Activated T-cell treated with anti-CD3 and anti-CD28 coated beads for 24 hours (primary cell): ENCODE measurements at regions not wholly inside any gene's neighbourhood (a gene's known extent, or its start where the extent isn't known, plus 50 kb on each side); places are given as distances from the start of the nearest gene placed in this dataset.

Experiments
- DNase-seq: peaks from one replicate; pipeline ENCODE4 v3.0.0-alpha.2; 2020; ENCODE audit warnings: low read depth

DNA sequence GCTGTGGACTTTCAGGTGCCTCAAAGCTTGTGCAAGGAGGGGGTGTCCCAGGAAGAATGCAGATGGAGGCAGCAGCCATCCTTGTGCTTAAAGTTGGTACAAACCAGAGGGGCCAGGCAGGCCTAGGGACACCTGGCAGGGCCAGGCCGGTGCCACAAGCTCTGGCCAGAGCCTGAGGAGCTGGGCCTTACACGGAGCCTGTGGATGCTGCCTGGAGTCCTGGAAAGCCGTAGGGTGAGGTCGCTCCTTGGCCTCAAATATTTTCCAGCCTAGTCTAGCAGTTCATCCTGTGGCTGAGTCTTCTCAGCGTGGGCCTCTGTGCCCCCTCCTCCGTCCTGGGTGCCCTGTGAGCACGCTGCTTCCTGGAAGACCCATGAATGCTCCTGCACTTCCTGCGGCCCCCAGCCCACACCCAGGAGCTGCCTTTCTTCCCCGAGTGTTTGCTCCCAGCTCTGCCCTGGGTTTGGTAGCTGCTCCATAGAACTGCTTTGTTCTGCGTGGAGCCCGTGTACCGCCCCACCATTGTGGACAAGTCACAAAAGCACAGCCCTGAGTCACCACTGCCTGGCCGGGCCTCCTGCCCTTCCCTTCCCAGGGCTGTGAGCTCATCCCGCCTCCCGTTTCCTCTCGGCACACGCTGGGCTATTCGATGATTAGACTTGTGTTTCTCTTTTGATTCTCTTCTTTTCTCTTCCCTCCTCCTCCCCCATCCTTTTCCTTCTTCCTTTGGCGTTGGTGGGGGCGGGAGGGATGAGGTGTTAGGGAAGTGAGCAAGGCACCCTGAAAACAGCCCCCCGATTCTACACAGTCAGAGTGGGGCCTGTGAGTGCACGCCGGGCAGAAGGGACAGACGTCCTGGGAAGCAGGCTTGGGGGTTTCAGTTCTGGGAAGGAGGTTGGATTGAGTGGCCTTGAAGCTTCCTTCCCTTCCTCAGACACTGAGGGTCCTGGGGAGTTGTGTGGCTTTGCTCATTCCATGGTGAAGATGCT, 73.2 kb upstream of the SHH start:
- no peak for DNase-seq

GRCh38 chr7:155884225-155885166, 72.2 kb upstream of the SHH start:
- DNase-seq, result no peak

GRCh38 chr7:155883491-155884224, 71.4 kb upstream of the SHH start:
- DNase-seq, result no peak

DNA sequence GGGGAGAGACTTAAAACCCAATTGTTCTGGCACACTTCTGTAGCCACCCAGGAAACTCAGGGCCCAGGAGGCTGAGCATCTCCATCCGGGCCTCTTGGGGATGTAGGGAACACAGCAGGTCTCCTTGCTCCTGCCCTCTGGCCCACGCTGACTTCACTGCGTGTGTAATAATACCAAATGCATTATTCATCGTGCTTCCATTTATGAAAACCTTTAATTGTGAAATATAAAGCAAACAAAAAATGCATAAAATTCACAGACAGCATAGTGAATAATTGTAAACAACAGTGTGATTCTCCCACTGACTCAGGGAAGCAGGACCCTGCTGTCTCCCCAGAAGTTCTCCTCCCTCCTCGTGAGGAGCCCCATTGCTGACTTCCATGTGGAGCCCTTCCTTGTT, 70.3 kb upstream of the SHH start:
- no peak for DNase-seq

DNA sequence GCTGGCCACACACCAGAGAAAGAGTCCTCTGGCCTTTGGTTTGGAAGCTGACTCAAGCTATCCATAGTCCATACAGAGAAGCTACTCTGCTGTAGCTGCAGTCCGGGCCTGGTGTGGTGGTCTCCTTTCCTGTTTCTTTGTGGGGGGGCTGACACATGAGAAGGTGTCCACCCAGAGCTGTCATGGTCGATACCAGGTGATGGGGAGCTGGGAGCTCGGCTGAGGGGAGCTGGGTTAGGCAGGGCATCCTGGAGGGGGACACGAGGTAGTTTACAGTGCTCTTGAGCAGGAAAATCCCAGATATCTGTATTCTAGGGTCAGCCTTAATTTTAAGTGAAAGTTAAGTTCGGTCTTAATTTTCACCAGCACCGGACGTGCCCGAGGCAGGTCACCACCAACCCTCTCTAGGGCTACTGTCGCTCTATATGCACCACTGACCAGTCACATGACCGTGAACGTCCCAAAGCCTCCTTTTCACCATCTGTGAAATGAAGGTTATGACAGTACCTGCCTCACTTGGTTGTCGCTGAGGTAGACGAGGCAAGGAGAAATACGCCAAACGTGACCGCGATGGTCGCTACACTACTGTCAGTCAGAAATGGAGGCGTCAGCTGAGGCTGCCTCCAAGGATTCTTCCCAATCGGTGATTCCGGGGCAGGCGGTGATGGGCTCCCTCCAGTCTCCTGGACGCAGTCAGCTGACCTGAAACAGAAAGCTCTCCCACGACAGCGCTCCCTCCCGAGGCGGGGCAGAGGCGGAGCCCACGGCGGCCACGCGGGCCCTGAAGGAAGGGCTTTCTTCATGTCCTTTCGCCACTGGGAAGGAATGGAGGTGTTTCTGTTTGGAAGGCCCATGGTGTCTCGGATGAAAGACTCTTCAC, 69.4 kb upstream of the SHH start:
- DNase-seq, result no peak

- no peak for DNase-seq
Observed at GRCh38 chr7:155880721-155881120, 68.5 kb upstream of the SHH start.

- no peak for DNase-seq
Observed at GRCh38 chr7:155879592-155879991, 67.3 kb upstream of the SHH start.

DNA sequence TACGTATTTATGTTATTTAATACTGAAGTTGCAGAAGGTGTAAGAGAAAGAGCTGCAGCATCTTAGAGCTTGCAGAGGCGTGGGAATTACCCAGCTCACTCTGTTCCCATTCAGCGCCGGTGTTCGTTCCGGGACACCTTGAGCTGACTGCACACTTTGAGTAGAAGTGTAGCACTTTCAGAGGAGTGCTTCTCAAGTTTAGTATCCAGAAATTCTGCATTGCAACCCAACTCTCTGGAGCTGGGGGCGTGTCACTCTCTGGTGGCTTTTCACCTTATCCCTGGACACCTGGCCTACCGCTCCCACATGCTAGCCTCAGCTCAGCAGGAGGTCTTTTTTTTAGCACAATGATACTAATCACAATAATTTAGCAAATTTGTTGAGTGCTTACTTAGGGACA, 66.4 kb upstream of the SHH start:
- no peak for DNase-seq

DNA sequence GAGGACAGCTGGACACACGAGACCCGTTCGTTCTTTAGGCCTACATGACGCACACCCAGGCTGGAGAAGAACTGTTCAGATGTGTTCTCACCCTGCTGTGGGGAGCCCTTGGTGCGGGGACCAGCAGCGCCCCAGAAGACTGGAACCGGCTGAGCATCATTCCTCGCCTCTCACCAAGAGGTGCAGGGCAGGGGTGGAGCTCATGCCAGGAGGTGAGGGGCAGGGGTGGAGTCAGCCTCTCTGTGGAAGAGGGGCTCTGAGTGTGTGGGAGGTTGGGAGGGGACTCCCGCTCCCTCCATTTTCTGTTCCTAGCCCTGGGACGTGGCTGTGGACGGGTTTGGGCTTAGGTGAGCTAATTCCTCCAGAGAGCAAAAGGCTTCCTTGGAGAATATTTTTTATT, 66.0 kb upstream of the SHH start:
- DNase-seq, result no peak

GRCh38 chr7:155877167-155877566, 64.9 kb upstream of the SHH start:
- DNase-seq, result no peak

DNA sequence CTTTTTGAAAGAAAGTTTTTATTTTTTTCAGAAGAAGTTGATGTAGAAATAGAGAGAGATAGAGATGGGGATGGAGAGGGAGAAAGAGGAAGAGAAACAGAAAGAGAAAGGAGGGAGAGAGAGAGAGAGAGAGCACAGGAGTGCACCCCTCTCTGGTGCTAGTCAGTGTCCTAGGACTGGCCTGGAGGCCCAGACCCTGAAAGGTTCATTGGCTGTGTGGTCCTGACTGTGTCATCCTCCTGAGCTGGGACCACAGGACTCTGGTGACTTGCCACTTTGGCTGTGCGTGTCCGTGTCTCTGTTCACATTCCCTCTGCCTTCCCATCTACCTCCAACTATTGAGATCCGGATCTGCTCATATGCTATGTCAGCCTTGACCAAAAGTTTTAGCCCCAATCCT, 62.1 kb upstream of the SHH start:
- DNase-seq, result no peak

GRCh38 chr7:155874010-155874409, 61.7 kb upstream of the SHH start:
- no peak for DNase-seq

DNA sequence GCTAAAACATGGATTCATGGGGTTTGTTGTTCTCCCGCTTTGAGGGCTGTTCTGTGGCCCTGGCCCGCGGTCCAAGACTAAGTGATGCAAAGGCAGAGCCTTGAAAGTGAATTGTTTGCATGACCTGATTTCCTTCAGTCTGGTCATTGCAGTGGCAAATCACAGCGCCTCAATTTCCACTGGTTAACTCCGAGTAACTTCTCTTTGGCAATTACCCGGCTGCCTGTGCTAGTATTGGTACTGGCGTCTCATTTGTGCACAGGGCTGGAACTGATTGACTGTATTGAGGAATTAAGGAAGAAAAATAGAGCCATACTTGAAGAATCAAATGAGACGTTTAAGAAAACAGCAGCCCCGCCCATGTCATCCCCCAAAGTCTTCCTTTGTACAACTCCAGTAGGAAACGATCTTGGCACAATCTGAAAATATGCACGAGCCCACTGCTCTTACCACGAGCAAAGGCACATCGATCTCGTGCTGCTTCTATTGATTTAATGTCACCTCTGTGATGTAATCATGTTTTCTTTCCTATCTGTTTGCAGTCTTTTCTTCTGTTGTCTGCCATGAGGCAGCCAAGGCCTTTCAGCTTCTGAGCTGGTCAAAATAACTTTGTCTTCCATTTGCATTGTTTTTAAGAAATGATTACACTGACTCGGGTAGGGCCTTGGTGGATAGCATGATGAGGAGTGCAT, 60.6 kb upstream of the SHH start:
- no peak for DNase-seq

DNA sequence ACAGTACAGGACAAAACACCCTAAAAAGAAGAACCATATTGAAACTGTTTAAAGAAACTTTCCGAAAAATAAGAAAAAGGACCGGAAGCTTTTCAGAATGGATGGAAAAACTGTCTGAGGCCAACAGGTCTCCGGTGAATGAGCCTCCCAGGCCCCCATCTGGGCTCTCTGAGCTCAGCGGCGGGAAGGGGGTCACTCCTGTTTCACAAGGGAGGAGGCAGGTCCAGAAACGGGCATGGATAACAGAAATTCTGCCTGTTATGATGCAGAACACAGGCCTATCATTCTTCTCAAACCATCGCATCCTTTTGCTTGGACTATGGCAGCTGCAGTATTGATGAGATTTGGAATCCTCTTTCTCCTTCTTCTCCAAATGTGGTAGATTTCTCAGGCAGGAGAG, 58.9 kb upstream of the SHH start:
- DNase-seq, result no peak

DNA sequence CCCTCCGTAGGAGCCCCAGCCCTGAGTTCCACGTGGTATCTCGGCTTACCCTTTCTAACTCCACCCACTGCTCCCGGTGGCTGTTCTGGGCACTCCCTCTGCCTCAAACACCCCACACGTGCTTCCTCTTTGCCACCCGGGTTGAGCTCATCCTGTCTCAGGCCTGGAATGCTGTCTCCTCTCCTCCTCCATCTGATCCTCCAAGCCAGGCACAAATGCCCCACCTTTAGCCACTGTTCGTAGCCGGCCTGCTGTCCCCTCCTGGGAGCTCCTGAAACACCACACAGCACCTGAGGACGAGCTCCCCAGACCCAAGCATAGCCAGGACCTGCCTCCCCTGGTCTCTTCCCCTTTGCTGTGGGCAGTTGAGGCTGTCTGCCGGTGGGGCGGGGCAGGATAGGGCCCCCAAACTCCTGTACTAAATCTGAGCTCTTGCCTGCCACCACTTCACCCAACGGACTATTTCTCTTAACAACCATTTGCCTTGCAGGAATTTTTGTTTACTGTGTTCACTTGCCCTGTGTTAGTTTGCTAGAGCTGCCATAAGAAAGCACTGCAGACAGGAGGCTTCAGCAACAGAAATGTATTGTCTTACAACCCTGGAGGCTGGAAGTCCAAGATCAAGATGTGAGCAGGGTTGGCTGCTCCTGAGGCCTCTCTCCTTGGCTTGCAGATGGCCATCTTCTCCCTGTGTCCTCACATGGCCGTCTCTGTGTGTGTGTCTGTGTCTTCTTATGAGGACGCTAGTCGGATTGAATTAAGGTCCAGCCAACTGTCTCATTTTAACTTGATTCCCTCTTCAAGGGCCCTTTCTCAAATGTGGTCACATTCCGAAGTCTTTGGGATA, 58.3 kb upstream of the SHH start:
- no peak for DNase-seq

DNA sequence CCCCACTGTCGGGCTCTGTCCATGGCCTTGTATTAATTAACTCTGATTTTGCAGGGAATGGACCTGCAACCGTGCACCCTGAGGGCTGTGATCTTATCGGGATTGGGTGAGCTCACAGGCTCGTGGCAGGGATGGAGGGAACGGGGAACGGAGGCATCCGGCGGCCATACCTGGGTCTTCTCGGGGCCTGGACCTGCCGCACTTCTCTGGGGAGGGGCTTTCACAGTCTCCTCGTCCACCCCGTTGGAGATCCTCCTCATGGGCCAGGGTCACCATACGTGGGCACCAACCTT, 57.5 kb upstream of the SHH start:
- no peak for DNase-seq

DNA sequence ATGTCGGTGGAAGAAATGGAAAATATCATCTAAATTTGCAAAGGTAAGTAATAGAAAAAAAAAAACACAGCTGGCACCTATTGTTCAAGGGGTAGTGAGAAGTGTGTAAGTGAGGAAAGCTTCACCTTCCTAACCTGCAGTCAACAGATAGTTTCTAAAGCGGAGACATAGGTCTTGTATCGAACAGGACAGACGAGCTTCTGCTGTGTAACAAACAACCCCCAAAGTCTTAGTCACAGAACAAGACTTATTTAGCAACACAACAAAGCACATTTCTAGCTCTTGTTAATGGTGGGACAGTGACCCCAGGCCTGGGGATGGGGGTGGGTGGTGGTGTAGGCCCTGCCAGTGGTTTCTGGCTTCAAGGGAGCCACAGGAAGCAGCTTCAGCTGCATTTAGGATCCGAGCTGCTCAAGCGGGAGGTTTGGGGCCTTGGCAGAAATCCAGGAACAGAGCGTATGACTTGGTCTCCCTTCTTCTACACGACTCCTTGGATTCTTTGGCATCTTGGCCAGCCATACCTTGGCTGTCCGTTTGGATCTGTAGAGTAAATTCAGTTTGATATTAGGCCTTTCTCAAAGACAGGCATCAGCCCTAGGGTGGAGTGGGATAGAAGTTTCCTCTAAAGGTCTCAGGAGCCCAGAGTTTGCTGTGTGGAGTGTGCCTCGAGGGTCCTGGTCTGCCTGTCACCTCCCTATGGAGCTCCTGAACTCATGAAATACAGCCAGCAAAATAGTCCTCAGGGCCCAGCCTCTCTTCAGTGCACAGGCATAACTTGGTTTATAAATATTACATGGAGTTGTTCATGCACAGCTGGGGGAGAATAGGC, 56.9 kb upstream of the SHH start:
- no peak for DNase-seq

- DNase-seq, result no peak
Observed at GRCh38 chr7:155867734-155868400, 55.6 kb upstream of the SHH start.
